ENCODE measurements at regions not wholly inside any gene's neighbourhood (a gene's known extent, or its start where the extent isn't known, plus 50 kb on each side); places are given as distances from the start of the nearest gene placed in this dataset.

- peak in 1 of 5 donors; percentile 44 for DNase-seq
- Histone ChIP-seq H3K4me3 (no peak overlapping the region), H3K27ac (no peak overlapping the region), H3K36me3 (no peaks in the 10 kb centered on the region), H3K4me1 (ENCODE audit: insufficient read depth) (peaks cover 3% of the 10 kb centered on the region), H3K27me3 (no peaks in the 10 kb centered on the region), H3K9me3 (no peaks in the 10 kb centered on the region)
- WGBS, 3 donors, result 15 to 21% (median 21%) methylated on average over 7 of the region's 7 CpGs
- no peak for TF ChIP-seq EP300 (IDR thresholded peaks at IDR 0.05)
- TF ChIP-seq CTCF (IDR thresholded peaks at IDR 0.05), result no peak
- TF ChIP-seq POLR2A (IDR thresholded peaks at IDR 0.05), result no peak
- intact Hi-C loops (cut with DNase I), result no loop called here
Observed at GRCh38 chr2:23322567-23323197, 62.3 kb upstream of the KLHL29 start.

GRCh38 chr2:23323198-23323916 is 61.6 kb upstream of the KLHL29 start:
- H3K27ac ChIP-seq, result no peak overlapping the region
- TF ChIP-seq EP300 (IDR thresholded peaks at IDR 0.05) (no peak), CTCF (IDR thresholded peaks at IDR 0.05) (no peak), POLR2A (IDR thresholded peaks at IDR 0.05) (no peak)

GRCh38 chr2:23323917-23324680 is 60.9 kb upstream of the KLHL29 start:
- Histone ChIP-seq H3K36me3 (no peaks in the 10 kb centered on the region), H3K4me3 (no peak overlapping the region), H3K4me1 (ENCODE audit: insufficient read depth) (peaks cover 3% of the 10 kb centered on the region), H3K9me3 (no peaks in the 10 kb centered on the region), H3K27ac (no peak overlapping the region), H3K27me3 (no peaks in the 10 kb centered on the region)
- intact Hi-C loops (cut with DNase I), result no loop called here
- WGBS, 3 donors, result 94 to 95% (median 94%) methylated on average over 20 of the region's 20 CpGs
- TF ChIP-seq EP300 (IDR thresholded peaks at IDR 0.05) (no peak), POLR2A (IDR thresholded peaks at IDR 0.05) (no peak), CTCF (IDR thresholded peaks at IDR 0.05) (no peak)
- DNase-seq, result no peak

More at GRCh38 chr2:23323198-23323916, 61.6 kb upstream of the KLHL29 start:
- no peaks in the 10 kb centered on the region for H3K36me3 ChIP-seq
- H3K27me3 ChIP-seq, result no peaks in the 10 kb centered on the region
- H3K9me3 ChIP-seq, result no peaks in the 10 kb centered on the region
- intact Hi-C loops (cut with DNase I), result no loop called here
- DNase-seq, result no peak
- H3K4me1 ChIP-seq (ENCODE audit: insufficient read depth), result peaks cover 3% of the 10 kb centered on the region
- no peak overlapping the region for H3K4me3 ChIP-seq
- 37 to 48% (median 46%) methylated on average over 19 of the region's 19 CpGs for WGBS, 3 donors

GRCh38 chr2:23326330-23326729 is 58.6 kb upstream of the KLHL29 start:
- no peaks in the 10 kb centered on the region for H3K9me3 ChIP-seq
- 67 to 89% (median 70%) methylated on average over 4 of the region's 4 CpGs for WGBS, 3 donors
- H3K4me3 ChIP-seq, result no peak overlapping the region
- H3K36me3 ChIP-seq, result no peaks in the 10 kb centered on the region
- no peak overlapping the region for H3K27ac ChIP-seq
- DNase-seq, result no peak
- intact Hi-C loops (cut with DNase I), result no loop called here
- TF ChIP-seq CTCF (IDR thresholded peaks at IDR 0.05) (no peak), EP300 (IDR thresholded peaks at IDR 0.05) (no peak), POLR2A (IDR thresholded peaks at IDR 0.05) (no peak)
- H3K27me3 ChIP-seq, result no peaks in the 10 kb centered on the region
- peaks cover 3% of the 10 kb centered on the region for H3K4me1 ChIP-seq (ENCODE audit: insufficient read depth)

All from ovary (tissue), 7 donors.